SKM-1 (cell line): ENCODE measurements at regions not wholly inside any gene's neighbourhood (a gene's known extent, or its start where the extent isn't known, plus 50 kb on each side); places are given as distances from the start of the nearest gene placed in this dataset.

ENCODE experiments used
- DNase-seq: peaks from one replicate; lab custom pipeline; 2025; ENCODE audit not compliant: unreplicated experiment; lab: John Stamatoyannopoulos, UW

DNA sequence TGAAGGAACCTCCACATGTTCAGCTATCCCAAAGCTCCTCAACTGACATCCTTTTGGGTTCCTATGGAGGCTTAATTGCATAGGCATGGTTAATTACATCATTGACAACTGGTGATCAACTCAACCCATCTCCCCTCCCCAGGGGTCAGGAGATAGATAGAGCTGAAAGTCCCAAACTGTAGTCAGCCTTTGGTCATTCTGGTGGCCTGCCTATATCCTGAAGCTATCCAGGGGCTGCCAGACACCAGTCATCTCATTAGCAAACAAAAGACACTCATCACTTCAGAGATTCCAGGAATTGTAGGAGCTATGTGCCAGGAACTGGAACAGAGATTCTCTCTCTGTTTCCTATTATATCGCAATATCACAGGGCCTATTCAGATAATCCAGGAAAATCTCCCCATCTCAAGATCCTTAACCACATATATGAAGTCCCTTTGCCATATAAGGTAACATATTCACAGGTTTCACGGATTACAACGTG lies 646.5 kb upstream of the GRAMD2B start:
- DNase-seq: no peak

- DNase-seq: no peak
Measured at GRCh38 chr5:125778791-125779190, 644.4 kb upstream of the GRAMD2B start.

- no peak for DNase-seq
Measured at GRCh38 chr5:125785407-125785806, 637.8 kb upstream of the GRAMD2B start.

- no peak for DNase-seq
Measured at GRCh38 chr5:125786021-125786420, 637.2 kb upstream of the GRAMD2B start.

GRCh38 chr5:125793470-125793869 lies 629.7 kb upstream of the GRAMD2B start:
- DNase-seq: no peak

DNA sequence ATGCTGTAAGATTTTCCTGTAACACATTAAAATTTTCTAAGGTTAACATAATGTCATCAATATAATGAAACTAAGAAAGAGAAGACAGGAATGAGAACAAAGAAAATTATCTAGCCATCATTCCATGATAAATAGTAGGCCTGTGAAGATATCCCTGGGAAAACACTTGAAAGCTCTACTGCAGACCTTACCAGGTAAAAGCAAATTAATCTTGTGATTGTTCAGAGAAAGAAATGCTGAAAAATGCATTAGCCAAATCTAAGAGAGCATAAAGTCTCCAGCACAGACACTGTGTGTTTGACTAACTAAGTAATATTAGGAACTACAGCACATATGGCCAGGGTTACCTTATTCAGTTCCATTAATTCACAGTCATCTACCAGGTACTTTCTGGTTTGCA lies 628.3 kb upstream of the GRAMD2B start:
- no peak for DNase-seq

DNA sequence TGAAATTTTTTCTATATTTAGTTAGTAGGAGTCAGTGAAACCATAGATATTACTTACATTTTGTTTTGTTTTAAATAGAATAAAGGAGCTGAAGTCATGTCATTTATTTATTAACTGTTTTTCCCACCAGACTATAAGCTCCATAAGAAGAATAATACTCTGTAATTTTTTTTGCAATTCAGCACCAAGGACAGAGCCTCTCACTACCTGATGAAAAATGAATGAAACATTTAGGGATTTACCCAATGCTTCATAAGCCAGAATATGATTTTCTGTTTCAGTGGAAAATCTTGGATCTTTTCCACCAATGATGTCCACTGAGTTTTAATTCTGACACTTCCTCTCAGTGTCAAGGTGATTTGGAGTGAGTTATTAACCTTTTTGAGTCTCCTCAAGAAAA lies 624.9 kb upstream of the GRAMD2B start:
- DNase-seq: no peak

- no peak for DNase-seq
Measured at GRCh38 chr5:125812651-125813050, 610.6 kb upstream of the GRAMD2B start.

DNA sequence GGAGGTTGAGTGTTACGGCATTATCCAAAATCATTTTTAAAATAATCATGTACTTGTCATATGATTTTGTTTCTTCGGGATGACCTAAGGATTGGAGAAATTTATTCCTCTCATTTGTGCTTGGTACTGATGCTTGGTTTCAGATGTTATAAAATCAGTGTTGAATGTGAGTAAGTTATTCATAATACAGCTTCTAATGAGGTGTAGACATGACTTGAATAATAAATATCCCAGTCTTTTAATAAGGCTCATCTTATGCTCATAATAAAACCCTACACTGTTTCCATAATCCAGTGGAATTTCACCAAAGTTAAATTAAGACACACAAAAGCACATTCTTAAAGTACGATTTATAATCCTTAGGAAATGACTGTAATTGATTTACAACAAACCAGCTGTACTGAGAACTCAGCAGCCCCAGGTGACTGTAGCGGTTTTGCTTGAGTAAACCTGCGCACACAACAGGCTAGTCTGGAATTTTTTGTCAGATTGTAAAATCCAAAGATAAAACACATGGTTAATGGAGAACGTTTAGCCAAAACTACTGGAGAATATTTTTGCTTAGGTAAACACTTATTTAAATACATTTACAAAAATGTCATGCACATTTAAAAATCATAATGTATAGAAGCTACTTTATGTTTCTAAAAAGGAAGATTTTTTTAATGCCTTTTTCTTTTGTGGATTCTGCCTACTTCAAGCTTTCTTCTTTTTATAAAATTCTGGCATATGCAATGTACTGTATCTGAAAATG lies 609.8 kb upstream of the GRAMD2B start:
- no peak for DNase-seq

DNA sequence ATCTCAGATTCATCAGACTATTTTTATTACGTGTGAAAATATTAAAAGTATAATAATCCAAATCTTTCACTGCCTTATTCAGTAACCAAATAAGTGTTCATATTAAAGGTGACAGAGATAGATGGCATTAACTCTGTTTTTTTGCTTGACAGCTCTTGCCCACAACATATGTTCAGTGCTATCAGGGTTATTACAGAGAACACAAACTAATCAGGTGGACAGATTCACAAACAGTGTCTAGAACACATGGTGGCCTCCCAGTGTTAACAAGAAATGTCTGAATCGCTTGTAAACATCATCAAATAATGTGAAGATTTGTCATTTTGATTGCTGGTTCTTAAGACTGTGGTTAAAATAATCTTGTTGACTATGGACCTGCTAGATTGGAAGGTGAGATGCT lies 609.1 kb upstream of the GRAMD2B start:
- no peak for DNase-seq

- DNase-seq: no peak
Measured at GRCh38 chr5:125823572-125823971, 599.6 kb upstream of the GRAMD2B start.

DNA sequence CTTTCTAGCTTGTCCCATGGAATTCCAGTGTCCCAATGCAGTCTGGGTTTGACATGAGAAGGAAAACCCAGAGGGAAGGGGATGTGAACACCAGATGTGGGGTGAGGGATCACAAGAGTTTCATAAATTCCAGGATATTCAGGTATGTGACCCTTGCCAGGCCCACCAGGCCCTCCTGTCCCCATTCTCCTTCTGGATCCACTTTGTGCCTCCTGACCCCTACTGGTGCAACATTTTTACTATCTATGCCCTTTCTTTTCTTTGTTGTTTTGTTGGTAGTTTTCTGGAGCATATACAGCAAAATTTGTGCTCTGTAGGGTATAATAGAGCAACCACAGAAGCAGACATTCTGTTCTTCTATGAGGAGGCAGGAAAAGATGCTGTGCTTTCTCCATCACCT lies 597.0 kb upstream of the GRAMD2B start:
- no peak for DNase-seq

GRCh38 chr5:125829349-125829748 lies 593.9 kb upstream of the GRAMD2B start:
- no peak for DNase-seq

DNA sequence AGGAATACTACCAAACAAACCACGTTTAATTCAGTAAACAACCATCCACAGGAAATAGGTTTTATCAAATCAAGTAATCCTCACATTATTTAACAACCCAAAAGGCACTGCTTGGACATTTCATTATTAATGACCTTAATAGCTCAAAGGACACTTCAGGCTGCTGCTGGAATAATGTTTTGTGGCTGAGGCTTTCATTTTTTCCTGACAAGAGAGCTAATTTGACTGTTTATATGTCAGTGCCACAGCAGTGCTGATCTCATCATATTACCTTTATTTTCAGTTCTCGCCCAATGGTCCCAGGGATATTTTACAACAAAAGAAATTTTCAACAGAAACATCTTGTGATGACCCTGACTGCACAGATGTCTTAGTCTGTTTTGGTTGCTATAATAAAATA lies 589.8 kb upstream of the GRAMD2B start:
- no peak for DNase-seq

GRCh38 chr5:125834438-125835115 lies 588.6 kb upstream of the GRAMD2B start:
- DNase-seq: no peak

- no peak for DNase-seq
Measured at GRCh38 chr5:125835293-125836172, 587.7 kb upstream of the GRAMD2B start.

- DNase-seq: no peak
Measured at GRCh38 chr5:125836256-125836655, 587.0 kb upstream of the GRAMD2B start.

DNA sequence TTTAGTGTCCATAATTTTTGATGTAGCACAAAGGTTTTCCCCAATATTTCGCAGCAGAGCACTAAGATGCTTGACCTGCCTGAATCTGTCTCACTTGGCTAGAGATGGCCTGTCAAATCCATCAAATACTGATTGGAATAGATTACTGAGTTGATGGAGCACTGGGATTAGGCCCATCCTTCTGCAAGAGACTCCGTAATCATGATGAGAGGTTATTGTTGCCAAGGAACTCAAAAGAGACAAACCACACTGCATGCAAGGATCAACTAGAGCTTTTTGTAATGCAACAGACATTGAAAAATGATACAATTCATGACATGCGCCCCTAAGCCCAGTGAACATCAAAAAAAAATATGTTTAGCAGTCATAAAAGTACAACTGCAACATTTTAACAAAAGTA lies 585.3 kb upstream of the GRAMD2B start:
- no peak for DNase-seq

DNA sequence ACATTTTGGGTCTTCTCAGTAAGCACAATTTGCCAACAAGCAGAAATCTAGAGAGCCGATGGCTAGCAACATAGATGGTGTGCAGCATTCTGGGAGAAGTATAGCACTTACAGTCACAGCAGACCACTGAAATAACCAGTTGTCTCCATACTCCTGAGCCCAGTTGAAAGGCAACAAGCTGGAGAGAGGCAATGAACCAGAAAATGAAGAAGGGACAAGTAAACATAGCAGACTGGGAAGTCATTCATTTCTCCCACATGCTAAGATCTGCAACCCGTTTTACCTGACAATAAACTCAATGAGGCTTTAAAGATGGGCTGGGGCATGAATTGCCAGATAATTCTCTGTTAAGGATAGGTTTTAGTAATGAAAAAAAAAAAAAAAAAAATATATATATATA lies 575.6 kb upstream of the GRAMD2B start:
- no peak for DNase-seq

DNA sequence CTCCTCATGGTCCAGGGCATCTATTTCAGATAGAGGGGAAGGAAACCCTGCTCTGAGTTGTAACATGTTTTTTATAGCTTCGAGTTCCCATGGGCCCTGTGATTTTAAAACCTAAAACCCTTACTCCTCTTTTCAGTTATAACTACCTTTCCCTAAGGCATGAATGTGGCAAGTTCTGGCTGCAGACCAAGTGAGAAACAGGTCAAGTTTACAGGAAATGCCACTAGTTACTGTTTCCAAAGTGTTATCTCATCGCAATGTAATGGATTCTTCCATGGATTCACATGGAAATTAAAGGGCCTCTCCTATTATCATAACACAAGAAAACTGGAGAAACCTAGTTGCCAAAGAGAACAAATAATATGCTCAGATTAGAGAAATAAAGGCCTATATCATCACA lies 574.5 kb upstream of the GRAMD2B start:
- no peak for DNase-seq

- no peak for DNase-seq
Measured at GRCh38 chr5:125856949-125857348, 566.3 kb upstream of the GRAMD2B start.

- DNase-seq: no peak
Measured at GRCh38 chr5:125863579-125863978, 559.6 kb upstream of the GRAMD2B start.
